GF-D8 (cell line): ENCODE measurements at regions not wholly inside any gene's neighbourhood (a gene's known extent, or its start where the extent isn't known, plus 50 kb on each side); places are given as distances from the start of the nearest gene placed in this dataset.

Experiments used
- DNase-seq: peaks from one replicate; lab custom pipeline; 2025; lab: John Stamatoyannopoulos, UW

GRCh38 chr1:208541225-208541855 is 297.2 kb upstream of the PLXNA2 start:
- DNase-seq, result no peak

- DNase-seq, result no peak
These were observed 298.1 kb upstream of the PLXNA2 start for GRCh38 chr1:208542309-208542708.

GRCh38 chr1:208544053-208544452 is 299.9 kb upstream of the PLXNA2 start:
- no peak for DNase-seq

GRCh38 chr1:208544794-208545193 is 300.6 kb upstream of the PLXNA2 start:
- DNase-seq, result no peak

- no peak for DNase-seq
These were observed 306.8 kb upstream of the PLXNA2 start for GRCh38 chr1:208551024-208551423.

GRCh38 chr1:208551633-208552320 is 307.6 kb upstream of the PLXNA2 start:
- DNase-seq, result no peak

- no peak for DNase-seq
These were observed 308.7 kb upstream of the PLXNA2 start for GRCh38 chr1:208552928-208553327.

- no peak for DNase-seq
These were observed 312.3 kb upstream of the PLXNA2 start for GRCh38 chr1:208556461-208556860.

- DNase-seq, result no peak
These were observed 313.0 kb upstream of the PLXNA2 start for GRCh38 chr1:208557046-208557722.

GRCh38 chr1:208557723-208558094 is 313.5 kb upstream of the PLXNA2 start:
- no peak for DNase-seq

GRCh38 chr1:208559597-208560329 is 315.6 kb upstream of the PLXNA2 start:
- DNase-seq, result no peak

GRCh38 chr1:208562151-208562960 is 318.2 kb upstream of the PLXNA2 start:
- DNase-seq, result no peak

GRCh38 chr1:208564466-208564865 is 320.3 kb upstream of the PLXNA2 start:
- DNase-seq, result no peak

GRCh38 chr1:208565756-208566440 is 321.7 kb upstream of the PLXNA2 start:
- DNase-seq, result no peak

- no peak for DNase-seq
These were observed 325.0 kb upstream of the PLXNA2 start for GRCh38 chr1:208569181-208569580.

GRCh38 chr1:208570362-208570761 is 326.2 kb upstream of the PLXNA2 start:
- no peak for DNase-seq

- DNase-seq, result no peak
These were observed 332.2 kb upstream of the PLXNA2 start for GRCh38 chr1:208576425-208576824.

GRCh38 chr1:208577381-208577905 is 333.3 kb upstream of the PLXNA2 start:
- no peak for DNase-seq

GRCh38 chr1:208581209-208581608 is 337.0 kb upstream of the PLXNA2 start:
- no peak for DNase-seq

GRCh38 chr1:208581667-208582066 is 337.5 kb upstream of the PLXNA2 start:
- no peak for DNase-seq

GRCh38 chr1:208584167-208584755 is 340.1 kb upstream of the PLXNA2 start:
- no peak for DNase-seq
